PC-9 (cell line): ENCODE measurements at regions not wholly inside any gene's neighbourhood (a gene's known extent, or its start where the extent isn't known, plus 50 kb on each side); places are given as distances from the start of the nearest gene placed in this dataset.
"Not testable (repeated sequence)": the region's sequence is repeated elsewhere in the genome, so short reads cannot be mapped to it uniquely, and the experiment has no call there.

ENCODE experiments used
- EZH2 ChIP-seq: fragments of 200-600 bp; sonication (generic); IDR thresholded peaks from 2 replicates; pipeline ENCODE4 v1.8.0; 2017; ENCODE audit warnings: antibody characterized with exemption, low read depth
- TF ChIP-seq, protein P1 (sequence below): fragments of 200-600 bp; sonication (generic); conservative IDR thresholded peaks from 2 replicates; pipeline ENCODE4 v1.6.1; 2017; ENCODE audit warnings: mixed run types, antibody characterized with exemption, mild to moderate bottlenecking, moderate library complexity

DNA sequence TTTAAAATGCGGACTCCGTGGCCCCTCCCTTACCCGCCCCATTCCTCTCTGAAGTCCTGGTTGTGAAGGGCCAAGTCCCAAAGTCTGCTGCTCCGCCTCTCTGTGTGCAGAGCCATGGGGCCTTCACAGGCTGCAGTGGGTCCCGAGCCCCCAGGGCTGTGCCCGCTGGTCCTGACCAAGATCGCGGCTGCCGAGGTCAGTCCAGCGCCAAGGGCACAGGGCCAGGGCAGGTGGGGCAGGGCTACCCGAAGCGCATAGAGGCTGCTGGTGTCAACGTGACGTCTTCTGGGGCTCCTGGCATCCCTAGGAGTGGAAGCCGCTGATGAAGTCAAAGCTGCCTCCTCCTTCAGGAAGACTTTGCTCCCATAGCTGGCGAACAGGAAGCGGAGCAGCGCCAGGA is 858.8 kb downstream of the TUBA3C start:
- TF ChIP-seq, protein P1, sequence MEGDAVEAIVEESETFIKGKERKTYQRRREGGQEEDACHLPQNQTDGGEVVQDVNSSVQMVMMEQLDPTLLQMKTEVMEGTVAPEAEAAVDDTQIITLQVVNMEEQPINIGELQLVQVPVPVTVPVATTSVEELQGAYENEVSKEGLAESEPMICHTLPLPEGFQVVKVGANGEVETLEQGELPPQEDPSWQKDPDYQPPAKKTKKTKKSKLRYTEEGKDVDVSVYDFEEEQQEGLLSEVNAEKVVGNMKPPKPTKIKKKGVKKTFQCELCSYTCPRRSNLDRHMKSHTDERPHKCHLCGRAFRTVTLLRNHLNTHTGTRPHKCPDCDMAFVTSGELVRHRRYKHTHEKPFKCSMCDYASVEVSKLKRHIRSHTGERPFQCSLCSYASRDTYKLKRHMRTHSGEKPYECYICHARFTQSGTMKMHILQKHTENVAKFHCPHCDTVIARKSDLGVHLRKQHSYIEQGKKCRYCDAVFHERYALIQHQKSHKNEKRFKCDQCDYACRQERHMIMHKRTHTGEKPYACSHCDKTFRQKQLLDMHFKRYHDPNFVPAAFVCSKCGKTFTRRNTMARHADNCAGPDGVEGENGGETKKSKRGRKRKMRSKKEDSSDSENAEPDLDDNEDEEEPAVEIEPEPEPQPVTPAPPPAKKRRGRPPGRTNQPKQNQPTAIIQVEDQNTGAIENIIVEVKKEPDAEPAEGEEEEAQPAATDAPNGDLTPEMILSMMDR, result not testable (repeated sequence)
- not testable (repeated sequence) for TF ChIP-seq EZH2
